HCT116 (cell line): ENCODE measurements at regions not wholly inside any gene's neighbourhood (a gene's known extent, or its start where the extent isn't known, plus 50 kb on each side); places are given as distances from the start of the nearest gene placed in this dataset.

Experiments used
- ATAC-seq: fragments of 200-7000 bp; cut with Tn5 transposase; 2 replicates; pipeline ENCODE4 v1.9.1; 2020; ENCODE audit warnings: mild to moderate bottlenecking, moderate library complexity
- BruUV-seq: library from RNA; stranded (reverse); fragments of 400-500 nt; replicated peaks from 2 replicates; lab custom pipeline; 2021; lab: Mats Ljungman, UMichigan
- CTCF ChIA-PET: fragments of 300-600 bp; sonication (Branson Sonifier 250); formaldehyde crosslinking; loops from one replicate; lab custom pipeline; 2021; ENCODE audit warnings: antibody characterized with exemption; lab: Charles Lee
- POLR2A ChIA-PET: fragments of 300-600, 350-600 bp; sonication (Branson Sonifier 250); formaldehyde crosslinking; loops from one replicate; lab custom pipeline; 2021; ENCODE audit warnings: antibody characterized with exemption; lab: Charles Lee
- RAD21 ChIA-PET, 2 experiments: fragments of 300-600 bp; sonication (Branson Sonifier 250); formaldehyde crosslinking; loops; one replicate each; lab custom pipeline; 2023; ENCODE audit warnings: low total read pairs in 2 of 2; ENCODE audit not compliant: uncharacterized antibody in 2 of 2, unreplicated experiment in 2 of 2, low non-redundant PET in 1 of 2; lab: Charles Lee
- DNase-seq: peaks from one replicate; pipeline ENCODE4 v3.0.0-alpha.2; 2010; ENCODE audit warnings: low read depth, low spot score
- H2AFZ ChIP-seq: fragments of 200-600 bp; shearing (Covaris generic), sonication (generic); 2 replicates; pipeline ENCODE4 v1.6.1; 2017; ENCODE audit warnings: low read depth, mixed run types, mixed read lengths, antibody characterized with exemption, low read length; ENCODE audit not compliant: poor library complexity, severe bottlenecking
- H3K27ac ChIP-seq: 2 replicates; pipeline ENCODE4 v1.5.1; 2012; ENCODE audit warnings: low read depth, low read length
- H3K27me3 ChIP-seq: fragments of 200-600 bp; sonication (generic); 2 replicates; pipeline ENCODE4 v1.6.1; 2016; ENCODE audit warnings: mixed run types, low read length, mixed read lengths; ENCODE audit not compliant: insufficient read depth
- H3K36me3 ChIP-seq, 2 experiments: fragments of 200-500 bp in 1 of 2; fragments of 200-600 bp in 1 of 2; sonication (Bioruptor generic) in 1 of 2; sonication (generic) in 1 of 2; 2 replicates each; pipeline versions ENCODE4 v1.5.1 to v1.6.1; 2014 to 2016; ENCODE audit warnings: low read length in 2 of 2, inconsistent platforms in 1 of 2, mixed read lengths in 1 of 2, mixed run types in 1 of 2; ENCODE audit not compliant: insufficient read depth in 2 of 2, control insufficient read depth in 1 of 2
- H3K4me1 ChIP-seq, 2 experiments: fragments of 200-600 bp in 1 of 2; sonication (generic) in 1 of 2; 2 replicates each; pipeline versions ENCODE4 v1.5.1 to v1.6.1; 2012 to 2017; ENCODE audit warnings: low read length in 2 of 2, inconsistent platforms in 1 of 2, mild to moderate bottlenecking in 1 of 2, mixed read lengths in 1 of 2, mixed run types in 1 of 2, moderate library complexity in 1 of 2; ENCODE audit not compliant: insufficient read depth in 2 of 2, control insufficient read depth in 1 of 2
- H3K4me2 ChIP-seq: fragments of 200-600 bp; sonication (generic); 2 replicates; pipeline ENCODE4 v1.6.1; 2017; ENCODE audit warnings: mixed run types, low read length, mixed read lengths
- H3K4me3 ChIP-seq, 2 experiments: fragments of 200-600 bp in 1 of 2; sonication (generic) in 1 of 2; replicated peaks in 1 of 2; 2 replicates each; pipeline ENCODE4 v1.5.1; 2011 to 2016; ENCODE audit warnings: low read length in 2 of 2, control low read depth in 1 of 2, low read depth in 1 of 2, mild to moderate bottlenecking in 1 of 2, mixed read lengths in 1 of 2, mixed run types in 1 of 2
- H3K79me2 ChIP-seq: fragments of 200-600 bp; sonication (generic); 2 replicates; pipeline ENCODE4 v1.6.1; 2017; ENCODE audit warnings: mild to moderate bottlenecking, mixed run types, low read length, moderate library complexity, mixed read lengths; ENCODE audit not compliant: insufficient read depth
- H3K9ac ChIP-seq: fragments of 200-600 bp; sonication (generic); 2 replicates; pipeline ENCODE4 v1.6.1; 2016; ENCODE audit warnings: low read length, mixed read lengths
- H3K9me2 ChIP-seq: fragments of 200-600 bp; sonication (generic), shearing (Covaris generic); 2 replicates; pipeline ENCODE4 v1.6.1; 2017; ENCODE audit warnings: mixed run types, mild to moderate bottlenecking, moderate library complexity; ENCODE audit not compliant: insufficient read depth
- H3K9me3 ChIP-seq, 2 experiments: fragments of 200-500 bp in 1 of 2; fragments of 200-600 bp in 1 of 2; sonication (Bioruptor generic) in 1 of 2; sonication (generic) in 1 of 2; 2 replicates each; pipeline ENCODE4 v1.6.1; 2014 to 2017; ENCODE audit warnings: low read length in 2 of 2, mixed read lengths in 2 of 2, inconsistent platforms in 1 of 2, low read depth in 1 of 2, mild to moderate bottlenecking in 1 of 2, mixed run types in 1 of 2, moderate library complexity in 1 of 2; ENCODE audit not compliant: control insufficient read depth in 1 of 2, insufficient read depth in 1 of 2
- H4K20me1 ChIP-seq: fragments of 200-600 bp; sonication (generic), shearing (Covaris generic); 2 replicates; pipeline ENCODE4 v1.6.1; 2017; ENCODE audit warnings: mixed run types, mild to moderate bottlenecking, moderate library complexity; ENCODE audit not compliant: insufficient read depth
- CBX3 ChIP-seq: IDR thresholded peaks from 2 replicates; pipeline ENCODE4 v1.6.1; 2012; ENCODE audit warnings: low read depth
- EGR1 ChIP-seq: IDR thresholded peaks from 2 replicates; pipeline ENCODE4 v1.6.1; 2012; ENCODE audit warnings: low read depth
- ELF1 ChIP-seq: IDR thresholded peaks from 2 replicates; pipeline ENCODE4 v1.6.1; 2012; ENCODE audit warnings: low read depth, borderline replicate concordance
- EZH2 ChIP-seq: fragments of 200-600 bp; sonication (generic); IDR thresholded peaks from 2 replicates; pipeline ENCODE4 v1.6.1; 2017; ENCODE audit warnings: antibody characterized with exemption, mixed run types
- FOSL1 ChIP-seq: IDR thresholded peaks from 2 replicates; pipeline ENCODE4 v1.6.1; 2012; ENCODE audit warnings: low read depth
- JUND ChIP-seq: IDR thresholded peaks from 2 replicates; pipeline ENCODE4 v1.6.1; 2012
- MAX ChIP-seq: IDR thresholded peaks from 2 replicates; pipeline ENCODE4 v1.6.1; 2012
- POLR2A ChIP-seq: IDR thresholded peaks from 2 replicates; pipeline ENCODE4 v1.7.0; 2011; ENCODE audit warnings: borderline replicate concordance; ENCODE audit not compliant: insufficient read depth, insufficient read length; ENCODE audit errors: extremely low read depth
- POLR2AphosphoS5 ChIP-seq: IDR thresholded peaks from 2 replicates; pipeline ENCODE4 v1.6.1; 2011; ENCODE audit warnings: mild to moderate bottlenecking, low read depth, low read length, moderate library complexity
- RAD21 ChIP-seq: IDR thresholded peaks from 2 replicates; pipeline ENCODE4 v1.6.1; 2012; ENCODE audit warnings: low read depth, mild to moderate bottlenecking
- SP1 ChIP-seq: IDR thresholded peaks from 2 replicates; pipeline ENCODE4 v1.6.1; 2012; ENCODE audit warnings: low read depth
- YY1 ChIP-seq: IDR thresholded peaks from 2 replicates; pipeline ENCODE4 v1.6.1; 2011; ENCODE audit warnings: low read length, low read depth, moderate library complexity, mild to moderate bottlenecking; ENCODE audit not compliant: insufficient replicate concordance; ENCODE audit errors: extremely low read depth
- ZBTB33 ChIP-seq: IDR thresholded peaks from 2 replicates; pipeline ENCODE4 v1.6.1; 2011; ENCODE audit warnings: mild to moderate bottlenecking, low read length, moderate library complexity; ENCODE audit not compliant: insufficient replicate concordance; ENCODE audit errors: extremely low read depth
- ZFX ChIP-seq: fragments of 450-650 bp; IDR thresholded peaks from 2 replicates; pipeline ENCODE4 v1.6.1; 2017
- ZNF274 ChIP-seq: fragments of 200-500 bp; sonication (Bioruptor generic); IDR thresholded peaks from 2 replicates; pipeline ENCODE4 v1.6.1; 2014; ENCODE audit warnings: mild to moderate bottlenecking, low read depth, low read length, inconsistent platforms
- intact Hi-C: fragments of 100-400 bp; cut with micrococcal nuclease; formaldehyde crosslinking; loops from 2 replicates; pipeline ENCODE4 v1.10.0; 2022

- H4K20me1 ChIP-seq = no peaks in the 10 kb centered on the region
- no TSS peak for BruUV-seq
- TF ChIP-seq YY1 = no peak
- no peak for TF ChIP-seq EZH2
- TF ChIP-seq POLR2A = no peak
- no peak for TF ChIP-seq MAX
- TF ChIP-seq ZBTB33 = no peak
- no peak for TF ChIP-seq JUND
- no peak for TF ChIP-seq CBX3
- TF ChIP-seq POLR2AphosphoS5 = no peak
- TF ChIP-seq FOSL1 = no peak
- no peak for TF ChIP-seq EGR1
- no peaks in the 10 kb centered on the region for H3K4me1 ChIP-seq
- intact Hi-C loops = no loop called here
- ChIA-PET CTCF (no interaction called here), RAD21 (no interaction called here), POLR2A (no interaction called here)
- H3K27ac ChIP-seq = no peak overlapping the region
- peaks cover 8 to 14% of the 10 kb centered on the region in 2 experiments; a peak in 3 of 4 replicates for H3K9me3 ChIP-seq
- no peak overlapping the region for H3K9ac ChIP-seq
- H3K79me2 ChIP-seq = no peaks in the 10 kb centered on the region
- H3K36me3 ChIP-seq = no peaks in the 10 kb centered on the region
- no peaks in the 10 kb centered on the region for H3K9me2 ChIP-seq
- DNase-seq (no peak), ATAC-seq (no peak)
- no peak overlapping the region for H3K4me2 ChIP-seq
- H2AFZ ChIP-seq = no peak overlapping the region
- no peak overlapping the region for H3K4me3 ChIP-seq
- no peaks in the 10 kb centered on the region for H3K27me3 ChIP-seq
Measured at GRCh38 chr7:4484545-4484944, 197.6 kb upstream of the FOXK1 start.

GRCh38 chr7:4486907-4487306 is 195.2 kb upstream of the FOXK1 start:
- no peak overlapping the region for H3K9ac ChIP-seq
- no peaks in the 10 kb centered on the region for H3K36me3 ChIP-seq
- ATAC-seq (no peak), DNase-seq (no peak)
- no peaks in the 10 kb centered on the region for H3K9me2 ChIP-seq
- no peaks in the 10 kb centered on the region for H3K27me3 ChIP-seq
- no peak overlapping the region for H2AFZ ChIP-seq
- intact Hi-C loops = no loop called here
- RAD21 ChIA-PET = no interaction called here
- no peak overlapping the region for H3K4me2 ChIP-seq
- H3K4me3 ChIP-seq = no peak overlapping the region
- H3K4me1 ChIP-seq = no peaks in the 10 kb centered on the region
- no peaks in the 10 kb centered on the region for H3K79me2 ChIP-seq
- H4K20me1 ChIP-seq = no peaks in the 10 kb centered on the region
- POLR2A ChIA-PET = no interaction called here
- peaks cover 8 to 14% of the 10 kb centered on the region in 2 experiments; a peak in 3 of 4 replicates for H3K9me3 ChIP-seq
- no TSS peak for BruUV-seq
- H3K27ac ChIP-seq = no peak overlapping the region
- CTCF ChIA-PET = no interaction called here
- TF ChIP-seq ZNF274 (no peak), JUND (no peak), EZH2 (no peak), ELF1 (no peak), MAX (no peak), ZFX (no peak), SP1 (no peak), ZBTB33 (no peak), RAD21 (no peak), EGR1 (no peak), YY1 (no peak)
